Activated CD4-positive, alpha-beta T cell treated with anti-CD3 and anti-CD28 coated beads, Interleukin-2, amount 10 ng/mL, durations not matched to agents 24 days and 14 days (primary cell): ENCODE measurements at regions not wholly inside any gene's neighbourhood (a gene's known extent, or its start where the extent isn't known, plus 50 kb on each side); places are given as distances from the start of the nearest gene placed in this dataset.
"Not testable (repeated sequence)": the region's sequence is repeated elsewhere in the genome, so short reads cannot be mapped to it uniquely, and the experiment has no call there.

Source experiments
- DNase-seq: peaks from one replicate; pipeline ENCODE4 v3.0.0; 2022
- H3K27ac Mint-ChIP-seq: one replicate; pipeline ENCODE4 v1.8.0; 2022; ENCODE audit warnings: mild to moderate bottlenecking, mixed read lengths
- H3K27me3 Mint-ChIP-seq: one replicate; pipeline ENCODE4 v1.8.0; 2022; ENCODE audit warnings: mixed read lengths
- H3K36me3 Mint-ChIP-seq: one replicate; pipeline ENCODE4 v1.8.0; 2022; ENCODE audit warnings: low read depth, mild to moderate bottlenecking, mixed read lengths
- H3K4me1 Mint-ChIP-seq: one replicate; pipeline ENCODE4 v1.8.0; 2021; ENCODE audit warnings: mixed read lengths
- H3K4me3 Mint-ChIP-seq: one replicate; pipeline ENCODE4 v1.8.0; 2022; ENCODE audit warnings: mild to moderate bottlenecking, moderate library complexity, mixed read lengths
- H3K9me3 Mint-ChIP-seq: one replicate; pipeline ENCODE4 v1.8.0; 2021; ENCODE audit warnings: mixed read lengths
- intact Hi-C: fragments of 100-400 bp; cut with micrococcal nuclease; formaldehyde crosslinking; loops from one replicate; pipeline ENCODE4 v1.15.1; 2023

- intact Hi-C loops: no loop called here
- no peak overlapping the region for H3K4me3 Mint-ChIP-seq
- no peak overlapping the region for H3K27ac Mint-ChIP-seq
- H3K27me3 Mint-ChIP-seq: no peaks in the 10 kb centered on the region
- DNase-seq: no peak
- H3K36me3 Mint-ChIP-seq: no peaks in the 10 kb centered on the region
- H3K4me1 Mint-ChIP-seq: no peaks in the 10 kb centered on the region
- no peaks in the 10 kb centered on the region for H3K9me3 Mint-ChIP-seq
Observed at GRCh38 chrX:1002611-1003010, 209.8 kb downstream of the CRLF2 start.

- H3K9me3 Mint-ChIP-seq: no peaks in the 10 kb centered on the region
- no peak for DNase-seq
- intact Hi-C loops: no loop called here
Observed at GRCh38 chrX:997631-998137, 214.8 kb downstream of the CRLF2 start.

GRCh38 chrX:994780-995179, 217.7 kb downstream of the CRLF2 start:
- no peak for DNase-seq
- Mint-ChIP-seq H3K4me3 (no peak overlapping the region), H3K4me1 (no peaks in the 10 kb centered on the region), H3K36me3 (peaks cover 2% of the 10 kb centered on the region), H3K9me3 (peaks cover 4% of the 10 kb centered on the region), H3K27ac (no peak overlapping the region), H3K27me3 (no peaks in the 10 kb centered on the region)
- intact Hi-C loops: no loop called here

More at GRCh38 chrX:997631-998137, 214.8 kb downstream of the CRLF2 start:
- Mint-ChIP-seq H3K4me1 (no peaks in the 10 kb centered on the region), H3K27me3 (no peaks in the 10 kb centered on the region), H3K27ac (no peak overlapping the region), H3K4me3 (no peak overlapping the region), H3K36me3 (no peaks in the 10 kb centered on the region)

GRCh38 chrX:989959-990510, 222.4 kb downstream of the CRLF2 start:
- Mint-ChIP-seq H3K27ac (peak overlapping the region; percentile 45), H3K27me3 (no peaks in the 10 kb centered on the region), H3K4me1 (no peaks in the 10 kb centered on the region), H3K9me3 (peaks cover 4% of the 10 kb centered on the region), H3K36me3 (peaks cover 2% of the 10 kb centered on the region), H3K4me3 (peak overlapping the region; percentile 63)
- intact Hi-C loops: no loop called here
- DNase-seq: peak; percentile 84

- H3K4me1 Mint-ChIP-seq, H3K36me3 Mint-ChIP-seq, H3K4me3 Mint-ChIP-seq, H3K27ac Mint-ChIP-seq, H3K9me3 Mint-ChIP-seq, DNase-seq, intact Hi-C loops, H3K27me3 Mint-ChIP-seq: not testable (repeated sequence)
Observed at GRCh38 chrX:988530-988929, 223.9 kb downstream of the CRLF2 start.

GRCh38 chrX:981791-982626, 230.4 kb downstream of the CRLF2 start:
- Mint-ChIP-seq H3K36me3 (no peaks in the 10 kb centered on the region), H3K27me3 (peaks cover 8% of the 10 kb centered on the region), H3K4me3 (no peak overlapping the region), H3K27ac (no peak overlapping the region), H3K9me3 (peaks cover 6% of the 10 kb centered on the region), H3K4me1 (no peaks in the 10 kb centered on the region)
- no peak for DNase-seq
- intact Hi-C loops: no loop called here

GRCh38 chrX:980587-981235, 231.7 kb downstream of the CRLF2 start:
- no peak overlapping the region for H3K4me3 Mint-ChIP-seq
- intact Hi-C loops: no loop called here

GRCh38 chrX:979127-979526, 233.3 kb downstream of the CRLF2 start:
- intact Hi-C loops, H3K36me3 Mint-ChIP-seq, H3K4me3 Mint-ChIP-seq, H3K4me1 Mint-ChIP-seq, DNase-seq, H3K27me3 Mint-ChIP-seq, H3K27ac Mint-ChIP-seq: not testable (repeated sequence)
- H3K9me3 Mint-ChIP-seq: peaks cover 14% of the 10 kb centered on the region

More at GRCh38 chrX:980587-981235, 231.7 kb downstream of the CRLF2 start:
- Mint-ChIP-seq H3K27me3 (peaks cover 8% of the 10 kb centered on the region), H3K9me3 (peaks cover 14% of the 10 kb centered on the region), H3K4me1 (no peaks in the 10 kb centered on the region), H3K36me3 (no peaks in the 10 kb centered on the region), H3K27ac (no peak overlapping the region)
- DNase-seq: no peak

- no peaks in the 10 kb centered on the region for H3K36me3 Mint-ChIP-seq
Observed at GRCh38 chrX:973010-973632, 239.3 kb downstream of the CRLF2 start.

GRCh38 chrX:968148-968965, 244.1 kb downstream of the CRLF2 start:
- H3K4me1 Mint-ChIP-seq: peaks cover 3% of the 10 kb centered on the region
- no peaks in the 10 kb centered on the region for H3K36me3 Mint-ChIP-seq
- H3K9me3 Mint-ChIP-seq: no peaks in the 10 kb centered on the region
- intact Hi-C loops: no loop called here
- no peak overlapping the region for H3K27ac Mint-ChIP-seq
- H3K4me3 Mint-ChIP-seq: no peak overlapping the region
- DNase-seq: no peak
- no peaks in the 10 kb centered on the region for H3K27me3 Mint-ChIP-seq

More at GRCh38 chrX:973010-973632, 239.3 kb downstream of the CRLF2 start:
- Mint-ChIP-seq H3K27ac (no peak overlapping the region), H3K4me3 (no peak overlapping the region), H3K9me3 (peaks cover 10% of the 10 kb centered on the region), H3K27me3 (no peaks in the 10 kb centered on the region), H3K4me1 (no peaks in the 10 kb centered on the region)
- DNase-seq: no peak
- intact Hi-C loops: no loop called here

GRCh38 chrX:966396-967070, 245.9 kb downstream of the CRLF2 start:
- H3K9me3 Mint-ChIP-seq: no peaks in the 10 kb centered on the region
- H3K27ac Mint-ChIP-seq: no peak overlapping the region
- intact Hi-C loops: no loop called here
- H3K4me1 Mint-ChIP-seq: peaks cover 3% of the 10 kb centered on the region
- H3K36me3 Mint-ChIP-seq: no peaks in the 10 kb centered on the region
- no peaks in the 10 kb centered on the region for H3K27me3 Mint-ChIP-seq
- no peak for DNase-seq
- H3K4me3 Mint-ChIP-seq: no peak overlapping the region

GRCh38 chrX:964831-965416, 247.5 kb downstream of the CRLF2 start:
- Mint-ChIP-seq H3K4me1 (peaks cover 3% of the 10 kb centered on the region), H3K27ac (no peak overlapping the region), H3K9me3 (no peaks in the 10 kb centered on the region), H3K27me3 (no peaks in the 10 kb centered on the region), H3K4me3 (peak overlapping the region; percentile 49), H3K36me3 (no peaks in the 10 kb centered on the region)
- DNase-seq: no peak
- intact Hi-C loops: no loop called here
